WTC11 (cell line): ENCODE measurements at regions not wholly inside any gene's neighbourhood (a gene's known extent, or its start where the extent isn't known, plus 50 kb on each side); places are given as distances from the start of the nearest gene placed in this dataset.

Experiments
- ATAC-seq: fragments of 200-7000 bp; cut with Tn5 transposase; 2 replicates; pipeline ENCODE4 v1.10.0; 2021; ENCODE audit warnings: mild to moderate bottlenecking, moderate library complexity
- CTCF ChIA-PET: fragments of 300-600 bp; sonication (Branson Sonifier 250); formaldehyde crosslinking; loops from one replicate; lab custom pipeline; 2021; ENCODE audit warnings: antibody characterized with exemption; lab: Charles Lee
- POLR2A ChIA-PET: fragments of 350-600 bp; sonication (Branson Sonifier 250); formaldehyde crosslinking; loops from one replicate; lab custom pipeline; 2021; ENCODE audit warnings: antibody characterized with exemption; lab: Charles Lee
- DNase-seq: peaks from one replicate; pipeline ENCODE4 v3.0.0; 2021; ENCODE audit warnings: low spot score
- H3K27ac Mint-ChIP-seq: 2 replicates; pipeline ENCODE4 v1.8.0; 2021; ENCODE audit warnings: mixed read lengths
- H3K27me3 Mint-ChIP-seq: 2 replicates; pipeline ENCODE4 v1.8.0; 2021; ENCODE audit warnings: low read depth, mild to moderate bottlenecking, moderate library complexity, mixed read lengths
- H3K36me3 Mint-ChIP-seq: 2 replicates; pipeline ENCODE4 v1.8.0; 2021; ENCODE audit warnings: mixed read lengths
- H3K4me1 Mint-ChIP-seq: 2 replicates; pipeline ENCODE4 v1.8.0; 2022; ENCODE audit warnings: mixed read lengths
- H3K4me3 Mint-ChIP-seq: 2 replicates; pipeline ENCODE4 v1.8.0; 2021; ENCODE audit warnings: mild to moderate bottlenecking, moderate library complexity, mixed read lengths
- H3K9me3 Mint-ChIP-seq: 2 replicates; pipeline ENCODE4 v1.8.0; 2021; ENCODE audit warnings: mixed read lengths
- CDX4 ChIP-seq: fragments of 250-450 bp; sonication (Bioruptor Pico); IDR thresholded peaks from 2 replicates; pipeline ENCODE4 v1.9.0; 2021; ENCODE audit warnings: moderate library complexity, mild to moderate bottlenecking, inconsistent platforms, borderline replicate concordance
- EMX1 ChIP-seq: fragments of 250-450 bp; sonication (Bioruptor Pico); IDR thresholded peaks from 2 replicates; pipeline ENCODE4 v1.8.0; 2021; ENCODE audit warnings: mild to moderate bottlenecking
- ERG ChIP-seq: fragments of 250-450 bp; sonication (Bioruptor Pico); IDR thresholded peaks from 2 replicates; pipeline ENCODE4 v1.8.0; 2021; ENCODE audit warnings: mild to moderate bottlenecking
- FOXJ3 ChIP-seq: sonication (generic); formaldehyde crosslinking; IDR thresholded peaks from 2 replicates; pipeline ENCODE4 v1.9.0; 2021; ENCODE audit warnings: missing genetic modification reagents, mild to moderate bottlenecking, borderline replicate concordance
- FOXK1 ChIP-seq: sonication (generic); formaldehyde crosslinking; IDR thresholded peaks from 2 replicates; pipeline ENCODE4 v1.8.0; 2022; ENCODE audit warnings: mild to moderate bottlenecking, moderate library complexity, missing genetic modification reagents
- GABPB1 ChIP-seq: sonication (generic); formaldehyde crosslinking; IDR thresholded peaks from 2 replicates; pipeline ENCODE4 v1.8.1; 2023; ENCODE audit warnings: mild to moderate bottlenecking, missing genetic modification reagents
- GTF2I ChIP-seq: fragments of 250-450 bp; sonication (Bioruptor Pico); conservative IDR thresholded peaks from 2 replicates; pipeline ENCODE4 v1.4.0; 2021; ENCODE audit warnings: mild to moderate bottlenecking
- HMGXB4 ChIP-seq: sonication (generic); formaldehyde crosslinking; IDR thresholded peaks from 2 replicates; pipeline ENCODE4 v1.8.1; 2023; ENCODE audit warnings: mild to moderate bottlenecking, moderate library complexity, missing genetic modification reagents
- KAT7 ChIP-seq: sonication (generic); formaldehyde crosslinking; IDR thresholded peaks from 2 replicates; pipeline ENCODE4 v1.8.1; 2023; ENCODE audit warnings: missing genetic modification reagents, mild to moderate bottlenecking, borderline replicate concordance
- MLX ChIP-seq: sonication (generic); formaldehyde crosslinking; IDR thresholded peaks from 2 replicates; pipeline ENCODE4 v1.8.1; 2023; ENCODE audit warnings: mild to moderate bottlenecking, missing genetic modification reagents, moderate library complexity
- MYBL2 ChIP-seq: sonication (generic); formaldehyde crosslinking; IDR thresholded peaks from 2 replicates; pipeline ENCODE4 v1.8.1; 2023; ENCODE audit warnings: mild to moderate bottlenecking, moderate library complexity, missing genetic modification reagents
- NFE2L1 ChIP-seq: sonication (generic); formaldehyde crosslinking; IDR thresholded peaks from 2 replicates; pipeline ENCODE4 v1.8.1; 2023; ENCODE audit warnings: missing genetic modification reagents
- TEAD1 ChIP-seq: sonication (generic); formaldehyde crosslinking; IDR thresholded peaks from 2 replicates; pipeline ENCODE4 v1.8.0; 2022; ENCODE audit warnings: mild to moderate bottlenecking, missing genetic modification reagents
- ZNF263 ChIP-seq: sonication (generic); formaldehyde crosslinking; IDR thresholded peaks from 2 replicates; pipeline ENCODE4 v1.8.1; 2022; ENCODE audit warnings: low read depth, mild to moderate bottlenecking, moderate library complexity, missing genetic modification reagents
- ZNF425 ChIP-seq: fragments of 250-450 bp; sonication (Bioruptor Pico); conservative IDR thresholded peaks from 2 replicates; pipeline ENCODE4 v1.9.0; 2021; ENCODE audit warnings: mild to moderate bottlenecking
- ZNF512 ChIP-seq: sonication (generic); formaldehyde crosslinking; IDR thresholded peaks from 2 replicates; pipeline ENCODE4 v1.8.1; 2022; ENCODE audit warnings: missing genetic modification reagents, borderline replicate concordance
- ZNF532 ChIP-seq: fragments of 250-450 bp; sonication (Bioruptor Pico); IDR thresholded peaks from 2 replicates; pipeline ENCODE4 v1.9.0; 2021; ENCODE audit warnings: mild to moderate bottlenecking, borderline replicate concordance

- ChIA-PET CTCF (no interaction called here), POLR2A (no interaction called here)
- TF ChIP-seq EMX1 (CRISPR knock-in tag) (no peak), GABPB1 (CRISPR knock-in tag) (no peak), ZNF512 (CRISPR knock-in tag) (no peak), CDX4 (CRISPR knock-in tag) (no peak), FOXJ3 (CRISPR knock-in tag) (no peak), KAT7 (no peak), HMGXB4 (CRISPR knock-in tag) (no peak), GTF2I (no peak), NFE2L1 (CRISPR knock-in tag) (no peak), ZNF532 (CRISPR knock-in tag) (no peak), MLX (CRISPR knock-in tag) (no peak), ZNF263 (no peak), ZNF425 (CRISPR knock-in tag) (no peak), FOXK1 (CRISPR knock-in tag) (no peak), ERG (CRISPR knock-in tag) (no peak), MYBL2 (no peak), TEAD1 (CRISPR knock-in tag) (no peak)
- Mint-ChIP-seq H3K4me1 (no peaks in the 10 kb centered on the region), H3K27ac (no peak overlapping the region), H3K27me3 (no peaks in the 10 kb centered on the region), H3K36me3 (no peaks in the 10 kb centered on the region), H3K9me3 (peaks cover 9% of the 10 kb centered on the region), H3K4me3 (no peak overlapping the region)
- no peak for ATAC-seq
- DNase-seq: no peak
Measured at GRCh38 chr1:193806079-193807048, 620.0 kb upstream of the B3GALT2 start.
